ENCODE measurements at regions not wholly inside any gene's neighbourhood (a gene's known extent, or its start where the extent isn't known, plus 50 kb on each side); places are given as distances from the start of the nearest gene placed in this dataset.

DNA sequence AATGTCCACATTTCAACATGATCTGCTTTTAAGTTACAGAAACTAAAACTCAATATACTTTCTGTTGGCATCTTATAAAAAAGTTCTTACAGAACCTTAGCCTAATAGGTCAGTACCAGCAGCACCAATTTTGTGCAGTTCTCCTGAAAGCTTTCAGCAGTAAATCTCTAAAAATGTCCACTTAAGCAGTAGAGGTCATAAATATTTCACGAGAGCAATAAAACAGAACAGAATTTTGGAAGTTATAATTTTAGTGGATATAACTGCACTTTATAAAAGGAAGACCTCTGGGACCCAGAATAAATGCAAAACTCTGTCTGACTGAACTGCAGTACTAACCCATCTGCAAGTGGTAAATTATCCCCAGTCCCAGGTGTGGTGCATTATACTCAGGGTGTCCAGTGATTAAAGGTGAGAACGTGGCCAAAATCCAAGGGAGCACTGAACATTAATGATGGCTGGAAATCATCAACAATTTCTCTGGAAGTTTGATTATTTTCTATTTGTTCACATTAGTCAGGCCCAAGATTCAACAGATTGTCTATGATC lies 172.6 kb upstream of the RSPO3 start:
- Mint-ChIP-seq H3K9me3 (peaks cover 5% of the 10 kb centered on the region in 2 donors), H3K27me3 (ENCODE audit: low read depth in 2 of 2) (no peaks in the 10 kb centered on the region), H3K27ac (no peak overlapping the region), H3K4me3 (no peak overlapping the region), H3K4me1 (no peaks in the 10 kb centered on the region), H3K36me3 (no peaks in the 10 kb centered on the region)
- H3K27me3 ChIP-seq (ENCODE audit: control insufficient read depth, insufficient read depth, low read length), result no peaks in the 10 kb centered on the region
- no peaks in the 10 kb centered on the region for H3K36me3 ChIP-seq (ENCODE audit: control insufficient read depth, insufficient read depth, low read length)
- H3K4me1 ChIP-seq (ENCODE audit: control insufficient read depth, insufficient read depth, low read length), result no peaks in the 10 kb centered on the region
- TF ChIP-seq, protein P1, sequence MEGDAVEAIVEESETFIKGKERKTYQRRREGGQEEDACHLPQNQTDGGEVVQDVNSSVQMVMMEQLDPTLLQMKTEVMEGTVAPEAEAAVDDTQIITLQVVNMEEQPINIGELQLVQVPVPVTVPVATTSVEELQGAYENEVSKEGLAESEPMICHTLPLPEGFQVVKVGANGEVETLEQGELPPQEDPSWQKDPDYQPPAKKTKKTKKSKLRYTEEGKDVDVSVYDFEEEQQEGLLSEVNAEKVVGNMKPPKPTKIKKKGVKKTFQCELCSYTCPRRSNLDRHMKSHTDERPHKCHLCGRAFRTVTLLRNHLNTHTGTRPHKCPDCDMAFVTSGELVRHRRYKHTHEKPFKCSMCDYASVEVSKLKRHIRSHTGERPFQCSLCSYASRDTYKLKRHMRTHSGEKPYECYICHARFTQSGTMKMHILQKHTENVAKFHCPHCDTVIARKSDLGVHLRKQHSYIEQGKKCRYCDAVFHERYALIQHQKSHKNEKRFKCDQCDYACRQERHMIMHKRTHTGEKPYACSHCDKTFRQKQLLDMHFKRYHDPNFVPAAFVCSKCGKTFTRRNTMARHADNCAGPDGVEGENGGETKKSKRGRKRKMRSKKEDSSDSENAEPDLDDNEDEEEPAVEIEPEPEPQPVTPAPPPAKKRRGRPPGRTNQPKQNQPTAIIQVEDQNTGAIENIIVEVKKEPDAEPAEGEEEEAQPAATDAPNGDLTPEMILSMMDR (IDR thresholded peaks at IDR 0.05), result no peak
- no peak overlapping the region for H3K4me3 ChIP-seq (ENCODE audit: low read length)
- 79% methylated on average over 2 of the region's 2 CpGs for WGBS (ENCODE audit: insufficient coverage)
- no peak overlapping the region for H3K27ac ChIP-seq (ENCODE audit: low read length)
- DNase-seq (no peak), ATAC-seq (no peak)
- H3K9me3 ChIP-seq (ENCODE audit: control insufficient read depth, insufficient read depth, low read length), result no peaks in the 10 kb centered on the region
- intact Hi-C loops (cut with micrococcal nuclease), result no loop called here

DNA sequence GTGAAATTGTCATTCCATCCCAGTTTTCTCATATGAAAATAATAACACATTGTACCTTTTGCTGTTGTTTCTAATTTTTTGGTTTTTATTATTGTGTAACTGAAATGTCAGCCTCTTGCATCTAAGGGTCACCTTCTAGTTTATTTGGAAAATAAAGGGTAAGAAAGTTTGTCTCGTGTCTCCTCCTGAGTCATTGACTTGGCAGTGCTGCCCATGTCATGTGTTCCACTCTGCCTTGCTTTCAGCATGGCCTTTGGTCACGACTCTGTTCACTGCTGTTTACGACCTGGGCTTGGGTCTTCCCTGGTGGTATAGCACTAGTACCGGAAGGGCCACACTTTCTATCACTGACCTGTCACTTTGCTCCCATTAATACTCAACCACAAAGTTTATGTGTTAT lies 171.4 kb upstream of the RSPO3 start:
- H3K27me3 ChIP-seq (ENCODE audit: control insufficient read depth, insufficient read depth, low read length), result no peaks in the 10 kb centered on the region
- Mint-ChIP-seq H3K27me3 (ENCODE audit: low read depth in 2 of 2) (no peaks in the 10 kb centered on the region), H3K9me3 (peaks cover 4 to 9% of the 10 kb centered on the region in 2 donors), H3K36me3 (no peaks in the 10 kb centered on the region), H3K27ac (no peak overlapping the region), H3K4me1 (no peaks in the 10 kb centered on the region), H3K4me3 (no peak overlapping the region)
- DNase-seq (no peak), ATAC-seq (no peak)
- H3K9me3 ChIP-seq (ENCODE audit: control insufficient read depth, insufficient read depth, low read length), result no peaks in the 10 kb centered on the region
- WGBS (ENCODE audit: insufficient coverage), result 73% methylated on average over 4 of the region's 4 CpGs
- no peak overlapping the region for H3K4me3 ChIP-seq (ENCODE audit: low read length)
- no peak overlapping the region for H3K27ac ChIP-seq (ENCODE audit: low read length)
- H3K4me1 ChIP-seq (ENCODE audit: control insufficient read depth, insufficient read depth, low read length), result no peaks in the 10 kb centered on the region
- intact Hi-C loops (cut with micrococcal nuclease), result no loop called here
- no peaks in the 10 kb centered on the region for H3K36me3 ChIP-seq (ENCODE audit: control insufficient read depth, insufficient read depth, low read length)
- TF ChIP-seq, protein P1 (IDR thresholded peaks at IDR 0.05), result no peak

DNA sequence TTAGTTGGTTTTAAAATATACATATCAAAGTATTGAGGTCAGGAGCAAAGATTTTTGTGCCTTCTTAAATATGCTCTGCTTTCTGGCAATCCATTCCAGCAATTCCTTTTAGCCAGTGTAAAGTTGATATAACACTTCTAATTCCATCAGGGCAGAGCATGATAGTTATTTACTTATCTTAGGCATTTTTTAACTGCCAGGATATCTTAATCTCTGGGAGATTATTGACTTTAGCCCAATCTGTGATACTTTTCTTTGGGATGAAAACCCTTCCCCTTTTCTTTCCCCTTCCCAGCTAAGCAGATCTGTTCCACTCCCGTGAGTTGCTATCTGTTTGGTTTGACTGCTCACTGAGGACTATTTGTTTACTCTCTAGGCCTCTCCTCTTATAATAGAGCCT lies 168.7 kb upstream of the RSPO3 start:
- no peak overlapping the region for H3K4me3 ChIP-seq (ENCODE audit: low read length)
- H3K4me1 ChIP-seq (ENCODE audit: control insufficient read depth, insufficient read depth, low read length), result no peaks in the 10 kb centered on the region
- no peak overlapping the region for H3K27ac Mint-ChIP-seq
- H3K9me3 Mint-ChIP-seq, result peaks cover 5 to 9% of the 10 kb centered on the region in 2 donors
- H3K9me3 ChIP-seq (ENCODE audit: control insufficient read depth, insufficient read depth, low read length), result no peaks in the 10 kb centered on the region
- H3K36me3 ChIP-seq (ENCODE audit: control insufficient read depth, insufficient read depth, low read length), result no peaks in the 10 kb centered on the region
- 88% methylated on average over 1 of the region's 1 CpG for WGBS (ENCODE audit: insufficient coverage)
- intact Hi-C loops (cut with micrococcal nuclease), result no loop called here
- H3K36me3 Mint-ChIP-seq, result no peaks in the 10 kb centered on the region
- H3K4me3 Mint-ChIP-seq, result no peak overlapping the region
- no peaks in the 10 kb centered on the region for H3K27me3 ChIP-seq (ENCODE audit: control insufficient read depth, insufficient read depth, low read length)
- DNase-seq, result no peak
- H3K27ac ChIP-seq (ENCODE audit: low read length), result no peak overlapping the region
- TF ChIP-seq, protein P1 (IDR thresholded peaks at IDR 0.05), result no peak
- no peaks in the 10 kb centered on the region for H3K4me1 Mint-ChIP-seq
- H3K27me3 Mint-ChIP-seq (ENCODE audit: low read depth in 2 of 2), result no peaks in the 10 kb centered on the region
- ATAC-seq, result no peak

DNA sequence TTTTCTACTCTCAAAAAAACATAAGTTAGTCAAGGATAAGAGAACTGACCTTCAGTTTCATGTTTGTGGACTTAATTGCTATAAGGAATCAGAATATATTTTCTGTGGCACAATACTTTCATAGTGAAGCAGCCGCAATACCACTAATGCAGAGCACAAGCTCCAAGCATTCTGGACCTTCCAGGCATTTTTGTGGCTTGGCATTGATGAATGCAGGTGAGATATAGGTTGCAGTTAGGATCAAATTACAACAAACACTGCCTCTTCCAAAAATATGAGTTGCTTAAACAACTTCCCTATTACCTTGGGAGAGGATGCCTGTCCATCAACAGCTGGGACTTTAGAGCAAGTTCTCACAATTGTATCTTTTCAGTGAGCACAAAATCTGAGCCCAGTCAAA lies 162.8 kb upstream of the RSPO3 start:
- no peak overlapping the region for H3K27ac ChIP-seq (ENCODE audit: low read length)
- H3K36me3 ChIP-seq (ENCODE audit: control insufficient read depth, insufficient read depth, low read length), result no peaks in the 10 kb centered on the region
- no peak for ATAC-seq
- 100% methylated on average over 1 of the region's 1 CpG for WGBS (ENCODE audit: insufficient coverage)
- H3K4me3 ChIP-seq (ENCODE audit: low read length), result no peak overlapping the region
- no peaks in the 10 kb centered on the region for H3K27me3 ChIP-seq (ENCODE audit: control insufficient read depth, insufficient read depth, low read length)
- H3K27me3 Mint-ChIP-seq (ENCODE audit: low read depth in 2 of 2), result no peaks in the 10 kb centered on the region
- H3K4me1 ChIP-seq (ENCODE audit: control insufficient read depth, insufficient read depth, low read length), result no peaks in the 10 kb centered on the region
- H3K9me3 Mint-ChIP-seq, result peaks cover 9 to 12% of the 10 kb centered on the region in 2 donors
- TF ChIP-seq, protein P1 (IDR thresholded peaks at IDR 0.05), result no peak
- H3K27ac Mint-ChIP-seq, result no peak overlapping the region
- DNase-seq, result no peak
- no peak overlapping the region for H3K4me3 Mint-ChIP-seq
- H3K36me3 Mint-ChIP-seq, result no peaks in the 10 kb centered on the region
- no peaks in the 10 kb centered on the region for H3K9me3 ChIP-seq (ENCODE audit: control insufficient read depth, insufficient read depth, low read length)
- intact Hi-C loops (cut with micrococcal nuclease), result no loop called here
- no peaks in the 10 kb centered on the region for H3K4me1 Mint-ChIP-seq
